Adrenal gland (tissue), 5 donors: ENCODE measurements at regions not wholly inside any gene's neighbourhood (a gene's known extent, or its start where the extent isn't known, plus 50 kb on each side); places are given as distances from the start of the nearest gene placed in this dataset.

Experiments
- POLR2A ChIP-seq, 2 donors: fragments of 450-650 bp; IDR thresholded peaks; one replicate each; pipeline ENCODE4 v1.6.1; 2017; ENCODE audit warnings: antibody characterized with exemption in 2 of 2, mild to moderate bottlenecking in 2 of 2, moderate library complexity in 1 of 2
- TF ChIP-seq, protein P1 (sequence below), 6 experiments: fragments of 450-650 bp in 4 of 6; fragments of 200-600 bp in 2 of 6; sonication (generic) in 1 of 6; IDR thresholded peaks; 1 replicate in 5 of 6; 2 replicates in 1 of 6; pipeline versions ENCODE4 v1.5.1 to v1.8.0; 2016 to 2021; ENCODE audit warnings: antibody characterized with exemption in 6 of 6, mild to moderate bottlenecking in 2 of 6, moderate library complexity in 1 of 6
- donor health status: DM: no; HTN: no; CAD: no.

DNA sequence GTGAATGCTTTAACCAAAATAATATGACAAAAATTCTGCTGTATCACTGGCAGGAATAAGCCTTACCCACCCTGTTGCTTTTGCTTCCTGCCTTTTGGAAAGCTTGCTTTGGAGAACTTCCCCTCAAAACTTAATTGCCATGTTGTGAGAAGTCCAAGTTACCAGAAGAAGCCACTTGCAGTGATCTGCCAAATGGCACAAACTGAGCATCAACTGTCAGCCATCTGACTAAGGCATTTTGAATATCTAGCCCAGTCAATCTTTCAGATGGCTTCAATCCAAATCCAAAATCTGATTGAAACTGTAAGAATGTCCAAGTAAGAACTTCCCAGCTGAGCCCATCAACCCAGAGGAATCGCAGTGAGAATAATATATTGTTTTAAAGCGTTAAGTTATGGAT lies 216.5 kb upstream of the ZC3H15 start:
- TF ChIP-seq, protein P1, sequence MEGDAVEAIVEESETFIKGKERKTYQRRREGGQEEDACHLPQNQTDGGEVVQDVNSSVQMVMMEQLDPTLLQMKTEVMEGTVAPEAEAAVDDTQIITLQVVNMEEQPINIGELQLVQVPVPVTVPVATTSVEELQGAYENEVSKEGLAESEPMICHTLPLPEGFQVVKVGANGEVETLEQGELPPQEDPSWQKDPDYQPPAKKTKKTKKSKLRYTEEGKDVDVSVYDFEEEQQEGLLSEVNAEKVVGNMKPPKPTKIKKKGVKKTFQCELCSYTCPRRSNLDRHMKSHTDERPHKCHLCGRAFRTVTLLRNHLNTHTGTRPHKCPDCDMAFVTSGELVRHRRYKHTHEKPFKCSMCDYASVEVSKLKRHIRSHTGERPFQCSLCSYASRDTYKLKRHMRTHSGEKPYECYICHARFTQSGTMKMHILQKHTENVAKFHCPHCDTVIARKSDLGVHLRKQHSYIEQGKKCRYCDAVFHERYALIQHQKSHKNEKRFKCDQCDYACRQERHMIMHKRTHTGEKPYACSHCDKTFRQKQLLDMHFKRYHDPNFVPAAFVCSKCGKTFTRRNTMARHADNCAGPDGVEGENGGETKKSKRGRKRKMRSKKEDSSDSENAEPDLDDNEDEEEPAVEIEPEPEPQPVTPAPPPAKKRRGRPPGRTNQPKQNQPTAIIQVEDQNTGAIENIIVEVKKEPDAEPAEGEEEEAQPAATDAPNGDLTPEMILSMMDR (IDR thresholded peaks at IDR 0.05), result no peak
- no peak for TF ChIP-seq POLR2A (IDR thresholded peaks at IDR 0.05)
